ENCODE measurements at regions not wholly inside any gene's neighbourhood (a gene's known extent, or its start where the extent isn't known, plus 50 kb on each side); places are given as distances from the start of the nearest gene placed in this dataset.
A peak's percentile ranks its signal among the peaks of the same experiment; 100 is the strongest.
"Not testable (repeated sequence)": the region's sequence is repeated elsewhere in the genome, so short reads cannot be mapped to it uniquely, and the experiment has no call there.

- no peak for DNase-seq
- intact Hi-C loops (cut with DNase I) = no loop called here
These were observed 219.0 kb downstream of the HTR1A start for GRCh38 chr5:63743096-63743798.

DNA sequence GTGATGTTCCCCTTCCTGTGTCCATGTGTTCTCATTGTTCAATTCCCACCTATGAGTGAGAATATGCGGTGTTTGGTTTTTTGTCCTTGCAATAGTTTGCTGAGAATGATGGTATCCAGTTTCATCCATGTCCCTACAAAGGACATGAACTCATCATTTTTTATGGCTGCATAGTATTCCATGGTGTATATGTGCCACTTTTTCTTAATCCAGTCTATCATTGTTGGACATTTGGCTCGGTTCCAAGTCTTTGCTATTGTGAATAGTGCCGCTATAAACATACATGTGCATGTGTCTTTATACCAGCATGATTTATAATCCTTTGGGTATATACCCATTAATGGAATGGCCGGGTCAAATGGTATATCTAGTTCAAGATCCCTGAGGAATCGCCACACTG lies 229.4 kb downstream of the HTR1A start:
- intact Hi-C loops (cut with DNase I); DNase-seq: not testable (repeated sequence)

DNA sequence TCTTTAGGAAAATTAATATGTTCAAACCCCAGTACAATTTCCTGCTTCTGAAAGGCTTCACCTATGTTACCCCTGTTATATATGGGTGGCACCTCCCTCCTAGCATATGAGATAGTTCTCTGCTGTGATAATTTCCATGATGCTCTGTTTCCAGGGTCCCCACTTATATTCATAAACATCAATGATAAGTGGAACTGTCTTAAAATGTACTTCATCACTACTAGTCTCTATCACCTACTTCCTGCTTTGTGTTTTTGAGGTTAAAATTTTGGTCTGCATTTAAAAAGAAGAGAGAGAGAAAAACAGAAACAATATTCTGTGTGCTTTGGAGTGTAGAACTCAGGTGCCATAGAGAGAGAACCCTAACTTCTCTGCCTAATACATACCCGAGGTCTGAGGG lies 234.7 kb downstream of the HTR1A start:
- no peak for DNase-seq
- intact Hi-C loops (cut with DNase I) = no loop called here

DNA sequence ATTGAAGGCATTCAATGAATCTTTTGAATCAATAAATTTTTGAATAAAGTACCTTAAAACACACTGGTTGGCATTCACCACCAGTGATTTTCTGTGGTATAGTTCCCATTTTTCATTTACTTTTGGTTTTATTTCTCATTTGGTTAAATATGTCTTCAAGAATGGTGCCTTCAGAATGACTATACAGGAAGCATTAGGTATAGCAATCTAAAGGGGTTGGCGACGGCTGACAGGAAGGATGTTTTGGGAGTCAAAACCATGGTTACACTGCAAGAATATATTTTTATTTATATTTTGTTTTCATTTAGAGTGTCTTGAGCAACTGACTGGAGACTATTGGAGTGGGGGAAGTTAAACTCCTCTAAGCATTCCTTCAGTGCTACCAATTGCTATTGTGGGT lies 235.7 kb downstream of the HTR1A start:
- no peak for DNase-seq
- intact Hi-C loops (cut with DNase I) = no loop called here

DNA sequence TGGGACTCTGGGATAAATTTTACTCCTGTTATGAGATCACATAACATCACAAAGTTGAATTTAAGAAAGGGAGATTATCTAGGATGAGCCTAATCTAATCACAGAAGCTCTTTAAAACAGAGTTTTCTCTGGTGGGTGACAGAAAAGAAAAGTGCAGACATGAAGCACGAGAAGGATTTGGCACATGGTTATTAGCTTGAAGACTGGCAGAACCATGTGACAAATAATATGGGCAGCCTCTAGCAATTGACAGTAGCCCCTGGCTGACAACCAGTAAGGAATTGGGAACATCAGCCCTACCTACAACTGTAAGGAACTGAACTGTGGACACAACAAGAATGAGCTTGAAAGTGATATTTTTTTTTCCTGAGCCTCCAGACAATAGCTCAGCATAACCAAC lies 243.1 kb downstream of the HTR1A start:
- intact Hi-C loops (cut with DNase I) = no loop called here
- DNase-seq = no peak

DNA sequence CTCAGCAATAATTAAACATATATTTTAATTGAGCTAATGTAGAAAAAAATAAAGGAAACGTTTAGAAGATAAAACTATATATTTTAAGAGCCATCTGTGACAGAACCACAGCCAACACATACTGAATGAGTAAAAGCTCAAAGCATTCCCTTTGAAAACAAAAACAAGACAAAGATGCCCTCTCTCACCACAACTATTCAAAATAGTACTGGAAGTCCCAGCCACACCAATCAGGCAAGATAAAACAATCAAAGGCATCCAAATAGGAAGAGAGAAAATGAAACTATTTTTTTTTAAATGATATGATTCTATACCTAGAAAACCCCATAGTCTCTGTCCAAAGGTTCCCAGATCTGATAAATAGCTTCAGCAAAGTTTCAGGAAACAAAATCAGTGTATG lies 262.0 kb downstream of the HTR1A start:
- DNase-seq = no peak
- intact Hi-C loops (cut with DNase I) = no loop called here

GRCh38 chr5:63697811-63698210 lies 264.4 kb downstream of the HTR1A start:
- intact Hi-C loops (cut with DNase I) = no loop called here
- DNase-seq = no peak

GRCh38 chr5:63690546-63690945 lies 271.7 kb downstream of the HTR1A start:
- DNase-seq = no peak
- intact Hi-C loops (cut with DNase I) = no loop called here

DNA sequence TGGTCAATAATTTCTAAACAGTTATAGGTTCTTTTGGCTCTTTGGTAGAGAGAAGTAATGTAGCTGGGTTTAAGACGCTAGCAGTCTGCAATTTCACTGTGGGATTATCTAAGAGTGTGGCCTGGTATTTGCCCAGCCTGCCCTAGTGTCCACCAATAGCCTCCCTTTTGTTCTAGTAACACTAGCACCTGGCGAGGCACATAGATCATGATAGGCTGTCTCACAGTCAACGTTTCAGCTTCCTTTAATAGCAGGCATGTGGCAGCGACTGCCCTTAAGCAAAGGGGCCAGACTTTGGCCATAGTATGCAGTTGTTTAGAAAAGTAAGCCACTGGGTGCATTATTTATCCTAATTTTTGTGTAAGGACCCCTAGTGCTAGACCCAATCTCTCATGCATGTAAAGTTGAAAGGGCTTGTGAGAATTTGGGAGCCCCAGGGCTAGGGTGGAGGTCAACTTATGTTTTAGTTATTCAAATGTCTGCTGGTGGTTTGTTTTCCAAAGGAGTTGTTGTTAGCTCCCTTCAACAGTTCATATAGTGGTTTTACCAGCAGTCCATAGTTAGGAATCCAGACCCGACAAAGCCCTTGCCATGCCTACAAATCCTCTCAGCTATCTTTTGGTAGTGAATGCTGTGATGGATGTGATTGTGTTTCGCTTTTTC lies 274.3 kb downstream of the HTR1A start:
- no peak for DNase-seq

GRCh38 chr5:63686938-63687337 lies 275.3 kb downstream of the HTR1A start:
- peak in 1 of 42 donors; percentile 2 for DNase-seq

More for the DNA sequence above, 274.3 kb downstream of the HTR1A start:
- intact Hi-C loops (cut with DNase I) = no loop called here

DNA sequence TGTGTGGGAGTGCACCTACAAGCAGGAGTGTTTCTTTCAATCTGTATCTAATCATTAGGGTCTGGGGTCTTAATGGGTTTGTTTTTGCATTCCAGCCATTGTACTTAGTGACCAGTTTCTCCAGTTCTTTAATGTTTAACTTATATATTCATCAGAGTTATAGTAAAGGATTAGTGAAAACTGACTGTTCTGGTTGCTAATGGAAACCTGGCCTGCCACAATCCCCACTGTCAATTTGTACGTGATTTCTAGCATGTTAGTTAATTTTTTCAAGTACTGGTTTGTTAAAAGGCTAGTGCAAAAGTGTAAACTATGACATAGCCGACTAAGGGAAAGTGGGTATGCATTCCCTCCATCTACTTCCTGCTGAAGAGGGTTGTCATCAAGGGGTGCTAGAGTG lies 276.1 kb downstream of the HTR1A start:
- intact Hi-C loops (cut with DNase I) = no loop called here
- DNase-seq = no peak

More at GRCh38 chr5:63686938-63687337, 275.3 kb downstream of the HTR1A start:
- intact Hi-C loops (cut with DNase I) = no loop called here

- intact Hi-C loops (cut with DNase I) = no loop called here
- DNase-seq = no peak
These were observed 276.8 kb downstream of the HTR1A start for GRCh38 chr5:63685454-63685853.

DNA sequence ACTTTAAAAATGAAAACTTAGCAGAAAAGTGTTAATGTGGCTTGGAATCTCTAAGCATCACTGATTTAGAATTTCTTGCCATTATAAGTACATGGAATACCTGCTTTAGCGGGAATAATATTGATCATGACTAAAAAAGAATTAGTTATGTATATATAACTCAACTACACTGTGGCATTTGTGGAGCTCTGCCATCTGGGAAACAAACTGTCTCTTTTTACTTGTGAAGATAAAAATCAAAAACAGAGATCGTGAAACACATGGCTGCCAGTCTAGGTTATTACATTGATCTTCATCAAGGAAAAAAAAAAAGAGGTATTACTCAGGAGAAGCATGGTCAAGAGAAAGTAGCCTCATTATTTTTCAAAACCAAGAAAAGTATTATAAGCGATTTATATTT lies 287.4 kb downstream of the HTR1A start:
- intact Hi-C loops (cut with DNase I) = no loop called here
- no peak for DNase-seq

- no peak for DNase-seq
- intact Hi-C loops (cut with DNase I) = no loop called here
These were observed 307.2 kb downstream of the HTR1A start for GRCh38 chr5:63655043-63655442.

DNA sequence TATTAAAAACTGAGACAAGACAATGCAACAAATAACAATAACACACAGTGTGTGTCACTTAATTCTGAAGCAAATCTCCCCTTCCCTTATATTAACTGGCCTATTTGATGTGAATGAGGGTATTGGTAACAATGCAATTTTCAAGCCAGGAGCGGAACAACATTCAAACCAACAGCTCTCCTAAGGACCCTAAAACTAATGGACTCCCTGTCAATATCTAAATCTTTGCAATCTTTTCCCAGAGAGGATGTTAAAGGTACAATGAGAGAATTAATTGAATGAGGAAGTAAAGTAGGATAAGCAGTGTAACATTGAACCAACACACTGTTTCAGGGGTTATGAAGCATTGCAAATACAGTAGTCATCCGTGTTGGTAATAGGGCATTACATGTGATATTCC lies 311.7 kb downstream of the HTR1A start:
- DNase-seq = no peak
- intact Hi-C loops (cut with DNase I) = no loop called here

- intact Hi-C loops (cut with DNase I) = no loop called here
- no peak for DNase-seq
These were observed 313.9 kb downstream of the HTR1A start for GRCh38 chr5:63648376-63648775.

DNA sequence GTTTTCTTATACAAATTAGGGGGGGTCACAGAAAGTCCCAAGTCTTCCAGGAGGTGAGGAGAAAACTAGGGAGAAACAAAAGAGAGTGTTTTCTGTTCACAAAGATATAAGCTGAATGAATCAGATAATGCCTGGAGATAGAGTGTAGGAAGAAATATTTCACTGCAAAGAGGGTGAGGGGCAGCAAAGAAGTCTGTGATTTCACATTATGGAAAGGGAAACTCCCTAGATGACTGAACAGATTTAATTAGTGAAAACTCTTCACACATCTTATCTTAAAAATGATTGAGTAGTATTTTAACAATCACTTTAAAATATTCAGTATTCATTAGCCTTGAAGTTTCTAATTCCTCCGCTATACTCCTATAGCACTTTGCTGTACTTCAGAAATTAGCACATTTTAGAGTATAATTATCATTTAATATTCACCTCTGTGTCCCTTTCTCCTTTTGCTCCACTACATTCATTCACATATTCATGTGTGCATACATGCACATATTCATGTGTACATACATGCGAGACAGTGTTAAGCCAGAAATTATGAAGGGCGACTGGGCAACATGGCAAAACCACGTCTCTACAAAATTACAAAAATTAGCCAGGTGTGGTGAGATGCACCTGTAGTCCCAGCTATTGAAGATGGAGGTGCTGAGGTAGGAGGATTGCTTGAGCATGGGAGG lies 332.2 kb downstream of the HTR1A start:
- intact Hi-C loops (cut with DNase I) = no loop called here
- DNase-seq = no peak

- intact Hi-C loops (cut with DNase I) = no loop called here
- no peak for DNase-seq
These were observed 348.8 kb downstream of the HTR1A start for GRCh38 chr5:63613442-63613841.

- intact Hi-C loops (cut with DNase I) = no loop called here
- no peak for DNase-seq
These were observed 358.2 kb downstream of the HTR1A start for GRCh38 chr5:63603996-63604395.

DNA sequence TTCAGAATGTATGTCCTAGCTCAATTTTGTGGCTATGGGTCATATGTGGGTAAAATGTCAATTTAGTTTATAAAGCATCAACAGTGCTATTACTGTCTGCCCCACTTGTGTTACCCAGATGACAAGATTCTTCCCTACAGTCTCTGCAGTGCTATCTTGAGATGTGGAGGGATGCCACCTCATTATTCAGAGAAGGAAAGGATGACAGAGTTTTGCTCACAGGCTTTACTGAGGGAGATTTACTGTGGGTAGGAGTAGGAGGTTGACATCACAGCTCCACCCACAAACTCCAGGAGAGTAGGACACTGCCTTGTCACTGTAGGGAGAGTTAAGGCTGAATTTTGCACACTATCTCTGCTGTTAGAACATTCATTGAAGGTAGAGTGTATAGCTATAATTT lies 359.3 kb downstream of the HTR1A start:
- intact Hi-C loops (cut with DNase I) = no loop called here
- DNase-seq = peak in 31 of 42 donors; percentile 1 to 85 (median 29)

DNA sequence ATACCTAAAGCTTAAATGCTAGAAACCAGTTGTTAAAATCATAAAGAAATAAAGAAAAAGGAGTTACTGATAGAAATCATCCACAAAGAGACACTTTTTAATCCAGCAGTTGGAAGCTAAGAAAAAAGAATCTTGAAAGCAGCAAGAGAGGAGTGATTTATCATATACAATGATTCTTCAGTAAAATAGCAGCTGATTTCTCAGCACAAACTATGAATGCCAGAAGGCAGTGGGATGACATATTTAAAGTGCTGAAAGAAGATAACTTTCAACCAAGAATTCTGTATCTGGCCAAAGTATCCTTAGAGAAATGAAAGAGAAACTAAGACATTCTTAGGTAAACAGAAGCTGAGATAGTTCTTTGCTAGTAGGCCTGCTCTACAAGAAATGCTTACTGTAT lies 366.0 kb downstream of the HTR1A start:
- intact Hi-C loops (cut with DNase I) = no loop called here
- DNase-seq = no peak

Data from head of caudate nucleus (tissue), 42 donors.